GM12878 (cell line): ENCODE measurements at regions not wholly inside any gene's neighbourhood (a gene's known extent, or its start where the extent isn't known, plus 50 kb on each side); places are given as distances from the start of the nearest gene placed in this dataset.

Source experiments
- ATAC-seq: fragments of 200-7000 bp; cut with Tn5 transposase; 3 replicates; pipeline ENCODE4 v1.9.1; 2020; ENCODE audit warnings: mild to moderate bottlenecking, moderate library complexity
- BruUV-seq: library from RNA; stranded (reverse); fragments of 400-500 nt; replicated peaks from 2 replicates; lab custom pipeline; 2021; lab: Mats Ljungman, UMichigan
- CTCF ChIA-PET: fragments of 300-600 bp; sonication (Branson Sonifier 250); formaldehyde crosslinking; extraction: SDS; loops from one replicate; lab custom pipeline; 2021; ENCODE audit warnings: inconsistent platforms; lab: Yijun Ruan, JAX
- POLR2A ChIA-PET: fragments of 350-600 bp; formaldehyde crosslinking; extraction: SDS; loops from one replicate; lab custom pipeline; 2021; ENCODE audit warnings: inconsistent platforms; lab: Charles Lee
- RAD21 ChIA-PET: fragments of 300-600 bp; sonication (Branson Sonifier 250); formaldehyde crosslinking; loops from one replicate; lab custom pipeline; 2023; ENCODE audit warnings: antibody characterized with exemption; ENCODE audit not compliant: unreplicated experiment; lab: Charles Lee
- SMC1A ChIA-PET: fragments of 300-600 bp; sonication (Branson Sonifier 250); formaldehyde crosslinking; loops from one replicate; lab custom pipeline; 2023; ENCODE audit not compliant: unreplicated experiment, uncharacterized antibody; lab: Charles Lee
- DNase-seq: peaks from one replicate; pipeline ENCODE4 v3.0.0-alpha.2; 2011; ENCODE audit warnings: low read depth, low spot score
- FAIRE-seq: peaks from 3 replicates; lab custom pipeline; 2011; peaks lifted over from hg19 to GRCh38; lab: Jason Lieb, UNC
- H2AFZ ChIP-seq: 2 replicates; pipeline ENCODE4 v1.6.0; 2011; ENCODE audit warnings: low read depth, low read length, control low read depth; ENCODE audit not compliant: control insufficient read depth
- H3K27ac ChIP-seq: 2 replicates; pipeline ENCODE4 v1.5.1; 2011; ENCODE audit warnings: control low read depth; ENCODE audit not compliant: control insufficient read depth, insufficient read depth
- H3K27me3 ChIP-seq, 2 experiments: replicated peaks in 1 of 2; 2 replicates each; pipeline versions ENCODE4 v1.6.0 to v1.6.1; 2011; ENCODE audit warnings: low read length in 1 of 2; ENCODE audit not compliant: control insufficient read depth in 2 of 2, insufficient read depth in 2 of 2
- H3K36me3 ChIP-seq, 2 experiments: 2 replicates each; pipeline ENCODE4 v1.5.1; 2011; ENCODE audit warnings: low read length in 1 of 2; ENCODE audit not compliant: control insufficient read depth in 2 of 2, insufficient read depth in 2 of 2
- H3K4me1 ChIP-seq: 2 replicates; pipeline ENCODE4 v1.6.1; 2011; ENCODE audit warnings: mild to moderate bottlenecking, low read length, moderate library complexity, mixed read lengths; ENCODE audit not compliant: control insufficient read depth, insufficient read depth
- H3K4me2 ChIP-seq: 2 replicates; pipeline ENCODE4 v1.6.0; 2011; ENCODE audit warnings: control low read depth; ENCODE audit not compliant: control insufficient read depth, insufficient read depth
- H3K4me3 ChIP-seq: fragments of 200-600 bp; sonication (generic); 2 replicates; pipeline ENCODE4 v1.5.1; 2016
- H3K79me2 ChIP-seq: 2 replicates; pipeline ENCODE4 v1.6.0; 2011; ENCODE audit warnings: low read length; ENCODE audit not compliant: control insufficient read depth, insufficient read depth
- H3K9ac ChIP-seq: 2 replicates; pipeline ENCODE4 v1.8.0; 2011; ENCODE audit warnings: low read length, control low read depth, mixed read lengths; ENCODE audit not compliant: control insufficient read depth, insufficient read depth
- H3K9me3 ChIP-seq: replicated peaks from 3 replicates; pipeline ENCODE4 v1.5.1; 2011; ENCODE audit warnings: mild to moderate bottlenecking, low read length; ENCODE audit not compliant: control insufficient read depth, insufficient read depth
- H4K20me1 ChIP-seq: 2 replicates; pipeline ENCODE4 v1.6.0; 2011; ENCODE audit not compliant: control insufficient read depth, insufficient read depth
- BMI1 ChIP-seq: fragments of 450-650 bp; IDR thresholded peaks from 2 replicates; pipeline ENCODE4 v1.6.1; 2016; ENCODE audit warnings: mild to moderate bottlenecking, moderate library complexity, borderline replicate concordance
- CBX5 ChIP-seq: sonication (generic); IDR thresholded peaks from 2 replicates; pipeline ENCODE4 v1.6.1; 2016; ENCODE audit warnings: low read depth, moderate library complexity, mild to moderate bottlenecking, inconsistent platforms
- CHD2 ChIP-seq: IDR thresholded peaks from 2 replicates; pipeline ENCODE4 v1.6.1; 2011; ENCODE audit warnings: low read depth, low read length, improper control_type of control experiment, borderline replicate concordance
- CREM ChIP-seq: IDR thresholded peaks from 2 replicates; pipeline ENCODE4 v1.6.1; 2014; ENCODE audit warnings: antibody characterized with exemption, low read depth
- EGR1 ChIP-seq, 2 experiments: IDR thresholded peaks; 1 replicate in 1 of 2; 2 replicates in 1 of 2; pipeline ENCODE4 v1.6.1; 2011 to 2012; ENCODE audit warnings: low read depth in 2 of 2, low read length in 2 of 2, borderline replicate concordance in 1 of 2, mild to moderate bottlenecking in 1 of 2, moderate library complexity in 1 of 2
- IKZF1 ChIP-seq: fragments of 450-650 bp; conservative IDR thresholded peaks from 2 replicates; pipeline ENCODE4 v1.6.1; 2017; ENCODE audit warnings: antibody characterized with exemption, mild to moderate bottlenecking
- IRF5 ChIP-seq: fragments of 450-650 bp; IDR thresholded peaks from 2 replicates; pipeline ENCODE4 v1.6.1; 2017; ENCODE audit warnings: borderline replicate concordance
- MAX ChIP-seq: IDR thresholded peaks from 2 replicates; pipeline ENCODE4 v1.6.1; 2012; ENCODE audit warnings: low read depth, low read length, improper control_type of control experiment
- MTA3 ChIP-seq: IDR thresholded peaks from 2 replicates; pipeline ENCODE4 v1.6.1; 2012; ENCODE audit warnings: low read length, inconsistent platforms, borderline replicate concordance
- TARDBP ChIP-seq: IDR thresholded peaks from 2 replicates; pipeline ENCODE4 v1.6.1; 2016; ENCODE audit warnings: borderline replicate concordance
- WGBS: methylation state at CpG from one replicate; pipeline ENCODE4 v1.1.6; 2016; ENCODE audit warnings: low lambda C conversion rate; ENCODE audit not compliant: insufficient replicate concordance, insufficient coverage; ENCODE audit errors: missing lambda C conversion rate; 5-methylcytosine and 5-hydroxymethylcytosine counted together
- in situ Hi-C: fragments of 300-500 bp; cut with MboI; formaldehyde crosslinking; loops from 9 replicates; pipeline ENCODE4 v1.14.3; 2018; ENCODE audit warnings: mixed read lengths
- intact Hi-C: fragments of 100-400 bp; cut with micrococcal nuclease; formaldehyde crosslinking; loops from one replicate; pipeline ENCODE4 v1.14.2; 2022; ENCODE audit not compliant: unreplicated experiment
- TF ChIP-seq, protein P1 (sequence below): fragments of 450-650 bp; IDR thresholded peaks from 2 replicates; pipeline ENCODE4 v1.6.1; 2016; ENCODE audit warnings: mild to moderate bottlenecking

DNA sequence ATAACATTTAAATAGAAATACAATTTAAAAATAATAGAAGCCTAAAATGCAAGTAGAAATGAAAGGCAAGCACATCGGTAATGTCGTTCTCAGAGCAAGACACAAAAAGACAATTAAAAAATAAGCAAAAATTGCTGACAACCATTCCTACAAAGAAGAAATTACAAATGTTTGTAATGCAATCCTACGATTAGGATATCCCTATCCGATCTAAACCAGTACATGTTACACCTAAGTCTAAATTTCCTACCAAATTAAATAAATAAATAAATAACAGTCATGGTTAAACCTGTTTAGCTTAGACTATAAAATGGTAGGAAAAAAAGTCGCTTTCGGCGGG lies 90.0 kb downstream of the ANXA2R start:
- WGBS = 25% methylated on average over 7 of the region's 7 CpGs
- CTCF ChIA-PET = interaction anchor here (0.8 to 4.1 kb wide), 11 partner anchors 22 to 237 kb away, joined by 3 to 18 read pairs (median 4); no protein-coding TSS in a partner anchor
- H3K4me3 ChIP-seq = peak overlapping the region; percentile 62
- H3K27me3 ChIP-seq = no peaks in the 10 kb centered on the region; a peak in 1 of 4 replicates
- H3K4me2 ChIP-seq = peak overlapping the region; percentile 100
- POLR2A ChIA-PET = interaction anchor here (0.6 to 2.2 kb wide), 11 partner anchors 37 to 172 kb away, joined by 4 to 9 read pairs (median 5); no protein-coding TSS in a partner anchor
- FAIRE-seq (no peak), DNase-seq (no peak), ATAC-seq (no peak)
- peaks cover 13% of the 10 kb centered on the region for H3K4me1 ChIP-seq
- no TSS peak for BruUV-seq
- in situ Hi-C loops = loop anchor here (5.0 kb wide), 2 partner anchors 42 to 92 kb away; partner anchors contain the start of gene ANXA2R
- 0 out of 2 replicates have a peak, but pooled peaks have one; percentile 2 for TF ChIP-seq MAX
- no peak for TF ChIP-seq MTA3
- peak overlapping the region; percentile 87 for H3K9ac ChIP-seq
- SMC1A ChIA-PET = interaction anchor here (0.8 to 2.8 kb wide), 10 partner anchors 38 to 525 kb away, joined by 3 to 9 read pairs (median 4); no protein-coding TSS in a partner anchor
- H2AFZ ChIP-seq = peak overlapping the region; percentile 91
- intact Hi-C loops = loop anchor here (2.0 kb wide), 1 partner anchor 115 kb away; no protein-coding TSS in a partner anchor
- H4K20me1 ChIP-seq = no peaks in the 10 kb centered on the region
- RAD21 ChIA-PET = interaction anchor here (0.6 to 2.6 kb wide), 8 partner anchors 38 to 171 kb away, joined by 3 to 16 read pairs (median 8); partner anchors contain the start of gene ZNF131
- H3K36me3 ChIP-seq = no peaks in the 10 kb centered on the region
- H3K79me2 ChIP-seq = no peaks in the 10 kb centered on the region
- H3K27ac ChIP-seq = peak overlapping the region; percentile 51
- no peaks in the 10 kb centered on the region; the same call in 2 of the 3 replicates for H3K9me3 ChIP-seq

GRCh38 chr5:42949348-42950115 lies 90.6 kb downstream of the ANXA2R start:
- DNase-seq (peak; percentile 32), FAIRE-seq (peak; percentile 68), ATAC-seq (peak; percentile 76)
- H3K4me2 ChIP-seq = peak overlapping the region; percentile 100
- no TSS peak for BruUV-seq
- H3K27ac ChIP-seq = peak overlapping the region; percentile 71
- WGBS = 3% methylated on average over 32 of the region's 33 CpGs
- RAD21 ChIA-PET = interaction anchor here (0.6 to 2.6 kb wide), 8 partner anchors 41 to 171 kb away, joined by 3 to 16 read pairs (median 8); partner anchors contain the start of gene ZNF131
- peaks cover 13% of the 10 kb centered on the region for H3K4me1 ChIP-seq
- H3K79me2 ChIP-seq = no peaks in the 10 kb centered on the region
- SMC1A ChIA-PET = interaction anchor here (0.6 to 2.8 kb wide), 15 partner anchors 37 to 525 kb away, joined by 3 to 9 read pairs (median 3); no protein-coding TSS in a partner anchor
- H3K27me3 ChIP-seq = no peaks in the 10 kb centered on the region; a peak in 1 of 4 replicates
- POLR2A ChIA-PET = interaction anchor here (0.6 to 2.2 kb wide), 9 partner anchors 37 to 172 kb away, joined by 4 to 9 read pairs (median 5); no protein-coding TSS in a partner anchor
- in situ Hi-C loops = loop anchor here (5.0 kb wide), 2 partner anchors 43 to 93 kb away; partner anchors contain the start of gene ANXA2R
- CTCF ChIA-PET = interaction anchor here (0.8 to 4.1 kb wide), 12 partner anchors 21 to 236 kb away, joined by 3 to 18 read pairs (median 4); no protein-coding TSS in a partner anchor
- H3K36me3 ChIP-seq = no peaks in the 10 kb centered on the region
- H3K9ac ChIP-seq = peak overlapping the region; percentile 57; the same call in 1 of the 2 replicates
- H3K9me3 ChIP-seq = no peaks in the 10 kb centered on the region; the same call in 2 of the 3 replicates
- H2AFZ ChIP-seq = peak overlapping the region; percentile 91
- peak overlapping the region; percentile 53 for H3K4me3 ChIP-seq
- H4K20me1 ChIP-seq = no peaks in the 10 kb centered on the region
- intact Hi-C loops = loop anchor here (2.0 kb wide), 2 partner anchors 41 to 115 kb away; no protein-coding TSS in a partner anchor
- TF ChIP-seq, protein P1, sequence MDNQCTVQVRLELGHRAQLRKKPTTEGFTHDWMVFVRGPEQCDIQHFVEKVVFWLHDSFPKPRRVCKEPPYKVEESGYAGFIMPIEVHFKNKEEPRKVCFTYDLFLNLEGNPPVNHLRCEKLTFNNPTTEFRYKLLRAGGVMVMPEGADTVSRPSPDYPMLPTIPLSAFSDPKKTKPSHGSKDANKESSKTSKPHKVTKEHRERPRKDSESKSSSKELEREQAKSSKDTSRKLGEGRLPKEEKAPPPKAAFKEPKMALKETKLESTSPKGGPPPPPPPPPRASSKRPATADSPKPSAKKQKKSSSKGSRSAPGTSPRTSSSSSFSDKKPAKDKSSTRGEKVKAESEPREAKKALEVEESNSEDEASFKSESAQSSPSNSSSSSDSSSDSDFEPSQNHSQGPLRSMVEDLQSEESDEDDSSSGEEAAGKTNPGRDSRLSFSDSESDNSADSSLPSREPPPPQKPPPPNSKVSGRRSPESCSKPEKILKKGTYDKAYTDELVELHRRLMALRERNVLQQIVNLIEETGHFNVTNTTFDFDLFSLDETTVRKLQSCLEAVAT = no peak
- TF ChIP-seq TARDBP = no peak
- TF ChIP-seq CHD2 = no peak
- TF ChIP-seq CREM = peak; percentile 52; the same call in 1 of the 2 replicates
- TF ChIP-seq BMI1 = peak; percentile 66
- TF ChIP-seq IRF5 = no peak
- TF ChIP-seq EGR1 (IDR thresholded peaks at IDR 0.05; ENCODE audit: borderline replicate concordance in 1 of 2, low read depth in 2 of 2, low read length in 2 of 2) = no peak
- peak; percentile 30 for TF ChIP-seq IKZF1
- TF ChIP-seq CBX5 = no peak
